SK-N-SH (cell line): ENCODE measurements at regions not wholly inside any gene's neighbourhood (a gene's known extent, or its start where the extent isn't known, plus 50 kb on each side); places are given as distances from the start of the nearest gene placed in this dataset.

Source experiments
- EZH2phosphoT487 ChIP-seq: fragments of 200-600 bp; sonication (generic); IDR thresholded peaks from 2 replicates; pipeline ENCODE4 v1.6.1; 2017; ENCODE audit warnings: low read depth, mixed run types, mild to moderate bottlenecking, antibody characterized with exemption, moderate library complexity, borderline replicate concordance
- TF ChIP-seq, protein P1 (sequence below): fragments of 150-350 bp; IDR thresholded peaks from 2 replicates; pipeline ENCODE4 v1.6.1; 2017; ENCODE audit warnings: antibody characterized with exemption, low read length, low read depth, borderline replicate concordance

DNA sequence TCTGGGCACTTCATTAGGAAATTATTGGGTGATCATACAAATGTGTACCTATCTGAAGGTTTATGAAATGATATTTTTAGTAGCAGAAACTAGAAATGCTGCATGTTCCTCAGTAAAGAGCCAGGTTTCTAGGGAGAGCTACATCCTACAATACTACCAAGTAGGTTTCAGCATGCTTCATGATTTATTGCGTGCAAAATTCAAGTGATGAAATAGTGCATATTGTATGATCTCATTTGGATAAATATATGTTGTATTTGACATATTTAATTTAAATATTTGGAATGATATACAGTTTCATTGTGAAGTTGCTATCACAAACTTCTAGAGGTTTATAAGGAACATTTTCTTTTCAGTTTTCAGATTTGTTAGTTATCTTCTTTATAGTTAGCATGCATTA is 90.5 kb upstream of the GDF10 start:
- no peak for TF ChIP-seq EZH2phosphoT487
- TF ChIP-seq, protein P1, sequence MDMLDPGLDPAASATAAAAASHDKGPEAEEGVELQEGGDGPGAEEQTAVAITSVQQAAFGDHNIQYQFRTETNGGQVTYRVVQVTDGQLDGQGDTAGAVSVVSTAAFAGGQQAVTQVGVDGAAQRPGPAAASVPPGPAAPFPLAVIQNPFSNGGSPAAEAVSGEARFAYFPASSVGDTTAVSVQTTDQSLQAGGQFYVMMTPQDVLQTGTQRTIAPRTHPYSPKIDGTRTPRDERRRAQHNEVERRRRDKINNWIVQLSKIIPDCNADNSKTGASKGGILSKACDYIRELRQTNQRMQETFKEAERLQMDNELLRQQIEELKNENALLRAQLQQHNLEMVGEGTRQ = no peak
